ENCODE measurements at regions not wholly inside any gene's neighbourhood (a gene's known extent, or its start where the extent isn't known, plus 50 kb on each side); places are given as distances from the start of the nearest gene placed in this dataset.

DNA sequence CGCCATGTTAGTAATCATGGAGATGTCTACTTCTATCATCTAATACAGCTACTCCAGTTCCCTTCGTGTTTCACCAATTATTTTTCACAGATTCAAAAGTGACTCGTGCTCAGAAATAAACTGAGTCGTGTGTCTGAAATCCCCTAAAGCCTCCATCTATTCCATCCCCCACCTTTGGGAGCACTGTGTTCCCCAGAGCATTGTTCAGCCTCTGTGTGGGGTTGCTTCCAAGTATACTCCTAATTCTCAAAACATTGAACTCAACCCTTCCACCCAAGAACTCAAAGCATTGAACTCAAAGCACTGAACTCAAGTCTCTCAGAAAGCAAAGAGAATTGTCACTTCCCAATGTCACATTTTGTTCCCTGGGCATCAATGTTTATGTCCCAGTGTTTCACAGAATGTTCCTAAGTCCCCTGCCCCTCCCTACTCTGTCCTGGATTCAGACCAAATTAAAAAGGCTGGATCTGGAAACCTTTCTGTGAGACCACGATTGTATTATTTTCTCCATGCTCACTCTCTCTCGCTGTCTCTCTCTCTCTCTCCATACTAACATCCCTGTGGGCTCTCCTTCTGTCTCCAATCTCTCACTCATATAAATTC lies 138.5 kb upstream of the QRFPR start:
- no peak for DNase-seq

DNA sequence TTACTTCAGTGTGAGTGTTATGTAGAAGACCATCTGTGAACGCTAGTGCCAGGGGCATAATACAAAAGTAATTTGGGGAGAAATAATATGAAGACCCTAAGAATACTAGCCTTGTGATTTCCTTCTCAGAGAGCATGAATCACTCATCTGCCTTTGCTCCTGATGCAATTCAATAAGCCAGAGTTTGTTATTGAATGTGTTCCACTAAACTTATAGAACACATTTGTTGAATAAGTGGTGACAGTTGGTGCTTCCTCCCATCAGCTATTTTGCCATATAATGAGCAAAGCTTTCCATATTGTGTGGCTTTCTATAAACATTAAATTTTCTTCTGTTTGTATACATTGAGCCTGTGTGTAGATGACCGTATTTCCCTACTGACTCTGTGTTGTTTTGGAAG lies 136.4 kb upstream of the QRFPR start:
- DNase-seq: no peak

DNA sequence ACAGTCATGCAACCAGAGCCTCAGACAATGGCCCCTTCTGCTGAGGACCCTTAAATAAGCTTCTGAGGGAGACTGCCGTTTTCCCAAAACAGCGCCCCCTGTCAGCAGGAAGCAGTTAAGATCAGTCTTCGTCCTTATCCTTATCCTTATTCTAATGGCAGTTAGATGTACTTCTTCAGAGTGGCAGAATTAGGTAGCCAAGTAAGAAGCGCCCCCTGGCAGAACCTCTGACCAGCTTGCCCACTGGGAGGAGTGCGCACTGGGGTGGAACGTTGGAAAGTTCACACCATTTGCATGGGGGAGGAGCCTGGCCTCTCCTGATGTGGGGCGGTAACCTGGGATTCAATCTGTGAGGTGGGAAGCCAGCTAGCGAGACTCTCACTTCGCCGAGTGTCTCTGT lies 133.6 kb upstream of the QRFPR start:
- DNase-seq: no peak

DNA sequence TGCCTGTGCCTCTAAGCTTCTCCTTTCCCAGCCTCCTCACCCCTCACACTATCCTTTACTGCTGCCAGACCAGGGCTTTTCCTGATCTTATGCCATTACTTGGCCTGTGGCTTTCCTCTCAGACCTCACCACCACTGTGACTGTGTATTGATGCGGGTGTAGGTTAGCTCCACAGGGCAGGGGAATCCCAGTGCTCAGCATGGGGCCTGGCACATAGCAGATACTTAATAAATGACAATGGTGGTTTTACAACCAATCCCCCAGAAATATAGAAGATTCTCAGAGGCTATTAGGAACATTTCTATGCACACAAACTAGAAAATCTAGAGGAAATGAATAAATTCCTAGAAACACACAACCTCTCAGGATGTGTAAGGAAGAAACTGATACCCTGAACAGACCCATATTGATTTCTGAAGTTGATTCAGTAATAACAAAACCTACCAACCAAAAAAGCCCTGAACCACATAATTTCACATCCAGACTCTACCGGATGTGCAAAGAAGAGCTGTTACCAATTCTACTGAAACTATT lies 129.6 kb upstream of the QRFPR start:
- no peak for DNase-seq

DNA sequence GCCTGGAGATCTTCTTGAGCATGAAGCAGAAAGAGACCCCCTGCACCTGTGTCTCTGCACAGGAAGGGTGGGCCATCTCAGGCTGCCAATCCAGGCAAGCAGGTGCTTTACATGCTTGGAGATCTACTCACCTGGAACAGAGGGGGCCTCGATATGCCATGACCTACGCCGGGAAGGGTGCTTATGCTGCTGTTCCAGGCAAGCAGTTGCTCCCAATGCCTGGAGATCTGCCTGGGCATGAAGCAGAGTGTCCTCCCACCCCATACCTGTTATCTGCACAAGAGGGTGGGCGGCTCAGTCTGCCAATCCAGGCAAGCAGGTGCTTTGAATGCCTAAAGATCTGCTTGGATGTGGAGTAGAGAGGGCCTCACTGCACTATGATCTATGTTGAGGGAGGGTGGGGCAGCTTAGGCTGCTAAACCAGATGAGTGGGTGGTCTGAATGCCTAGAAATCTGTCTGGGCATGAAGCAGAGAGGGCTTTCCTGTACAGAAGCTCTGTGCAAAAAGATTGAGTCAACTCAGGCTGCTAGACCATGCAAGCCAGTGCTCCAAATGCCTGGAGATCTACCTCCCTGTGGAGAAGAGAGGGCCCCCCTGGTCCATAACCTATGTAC lies 104.5 kb upstream of the QRFPR start:
- DNase-seq: no peak

DNA sequence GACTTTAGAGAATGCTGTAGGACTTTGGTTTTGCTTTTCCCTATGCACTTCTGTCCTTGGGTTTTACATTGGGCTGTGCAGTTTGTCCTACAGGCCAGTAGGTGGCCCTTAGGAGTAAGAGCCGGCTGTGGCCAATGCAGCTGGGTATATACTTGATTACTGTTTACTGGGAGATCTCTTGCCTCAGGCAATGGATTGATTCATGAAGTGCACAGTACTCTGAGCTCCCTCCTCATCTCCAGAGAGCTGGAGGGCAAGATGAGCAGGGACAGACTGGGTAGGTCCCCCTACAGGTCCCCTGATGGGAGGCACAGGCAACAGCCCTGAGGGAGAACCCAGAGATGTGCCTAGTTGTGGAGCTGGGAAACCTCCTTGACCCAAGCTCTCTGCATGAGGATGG lies 103.8 kb upstream of the QRFPR start:
- DNase-seq: peak; percentile 5 to 58

DNA sequence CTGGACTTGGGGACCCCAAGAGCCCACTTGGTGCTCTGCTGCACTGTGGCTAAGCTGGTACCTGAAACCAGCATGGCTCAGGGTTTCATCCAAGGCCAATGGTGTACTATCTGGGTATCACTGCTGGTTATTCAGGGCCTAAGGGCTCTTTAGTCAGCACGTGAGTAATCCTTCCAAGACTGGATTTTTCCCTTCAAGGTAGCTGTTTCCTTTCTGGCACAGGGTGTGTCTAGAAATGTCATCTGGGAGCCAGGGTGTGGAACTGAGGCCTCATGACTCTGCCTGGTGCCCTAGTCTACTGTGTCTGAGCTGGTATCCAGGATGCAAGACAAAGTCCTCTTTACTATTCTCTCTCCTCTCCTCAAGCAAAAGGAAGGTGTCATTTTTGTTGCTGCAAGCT lies 99.0 kb upstream of the QRFPR start:
- DNase-seq: no peak

DNA sequence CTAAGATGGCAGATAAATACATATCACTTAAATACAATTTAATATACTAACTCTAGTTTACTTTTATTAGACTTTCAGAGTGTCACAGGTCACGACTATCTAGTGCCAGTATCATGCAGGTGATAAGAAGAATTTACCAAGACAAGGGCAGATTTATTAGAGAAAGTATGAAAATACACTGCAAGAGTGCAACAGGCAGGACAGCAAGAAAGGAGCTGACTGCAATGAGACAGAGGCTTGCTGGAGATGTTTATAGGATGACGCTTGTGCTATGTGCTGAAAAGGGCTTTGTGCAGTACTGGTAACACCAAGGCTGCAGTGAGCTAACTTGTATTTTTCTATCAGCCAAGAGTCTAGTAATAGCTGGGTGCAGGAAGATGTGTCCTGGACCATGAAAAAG lies 96.7 kb upstream of the QRFPR start:
- no peak for DNase-seq

DNA sequence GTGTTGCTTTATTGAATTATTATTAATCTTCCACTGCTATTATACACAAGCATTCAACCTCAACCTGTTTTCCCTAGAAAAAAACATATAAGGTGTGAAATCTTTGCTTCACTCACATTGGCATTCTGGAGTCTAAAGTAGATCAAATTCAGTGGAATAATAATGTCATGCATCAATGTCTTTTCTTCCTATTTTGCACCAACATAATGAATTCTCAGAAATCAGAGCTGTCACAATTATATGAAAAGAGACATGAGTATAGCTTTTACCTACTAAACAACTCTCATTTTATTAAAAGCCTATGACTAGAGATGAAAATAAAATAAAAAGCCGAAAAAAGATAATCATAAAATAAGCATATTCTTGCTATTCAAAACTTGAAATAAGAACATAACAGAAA lies 96.3 kb upstream of the QRFPR start:
- no peak for DNase-seq

DNA sequence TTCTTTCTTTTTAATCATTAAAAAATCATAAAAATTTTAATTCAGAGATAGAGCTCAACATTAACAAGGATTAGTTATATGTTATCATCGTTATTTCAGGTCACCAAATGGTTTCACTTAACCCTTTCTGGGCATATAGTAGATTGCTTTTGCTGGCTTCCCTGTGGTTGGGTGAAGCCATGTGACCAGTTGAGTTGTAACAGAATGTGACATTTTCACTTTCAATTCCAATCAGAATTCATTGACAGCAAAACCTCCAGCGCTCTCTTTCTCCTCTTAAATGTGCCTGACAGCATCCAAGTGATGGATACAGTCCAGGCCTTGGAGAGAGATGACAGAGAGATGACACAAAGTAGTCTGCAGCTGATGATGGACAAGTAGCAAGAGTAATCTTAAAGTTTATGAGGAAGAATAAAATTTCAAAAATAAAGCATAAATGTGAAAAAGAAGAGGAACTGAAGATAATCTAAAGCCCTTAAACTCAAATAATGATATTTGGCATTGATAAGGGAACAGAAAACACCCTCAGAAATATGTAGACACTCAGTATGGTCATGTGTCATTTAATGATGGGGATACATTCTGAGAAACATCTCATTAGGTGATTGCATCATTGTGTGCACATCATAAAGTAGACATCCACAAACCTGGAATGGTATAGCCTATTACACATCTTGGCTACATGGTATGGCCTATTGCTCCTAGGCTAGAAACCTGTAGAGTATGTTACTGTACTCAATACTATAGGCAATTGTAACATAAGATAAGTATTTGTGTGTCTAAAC lies 92.3 kb upstream of the QRFPR start:
- no peak for DNase-seq

DNA sequence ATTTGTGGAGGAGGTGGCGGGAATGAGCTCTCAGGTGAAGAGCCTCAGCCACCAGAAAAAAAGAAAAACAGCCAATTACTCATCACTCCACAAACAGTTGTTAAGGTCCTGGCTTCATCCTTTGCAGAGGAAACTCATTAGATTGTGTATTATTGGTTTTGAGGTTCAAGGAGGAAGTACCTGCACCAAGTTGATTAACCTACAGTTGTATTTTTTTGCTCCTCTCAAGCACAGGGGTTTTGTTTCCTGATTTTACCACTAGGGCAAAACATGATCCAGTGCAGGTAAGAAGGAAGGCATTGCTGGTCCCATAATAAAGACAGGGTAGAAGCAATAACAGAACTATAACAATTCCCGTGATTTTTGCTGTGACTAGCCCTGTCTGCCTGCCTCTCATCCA lies 84.0 kb upstream of the QRFPR start:
- DNase-seq: no peak

DNA sequence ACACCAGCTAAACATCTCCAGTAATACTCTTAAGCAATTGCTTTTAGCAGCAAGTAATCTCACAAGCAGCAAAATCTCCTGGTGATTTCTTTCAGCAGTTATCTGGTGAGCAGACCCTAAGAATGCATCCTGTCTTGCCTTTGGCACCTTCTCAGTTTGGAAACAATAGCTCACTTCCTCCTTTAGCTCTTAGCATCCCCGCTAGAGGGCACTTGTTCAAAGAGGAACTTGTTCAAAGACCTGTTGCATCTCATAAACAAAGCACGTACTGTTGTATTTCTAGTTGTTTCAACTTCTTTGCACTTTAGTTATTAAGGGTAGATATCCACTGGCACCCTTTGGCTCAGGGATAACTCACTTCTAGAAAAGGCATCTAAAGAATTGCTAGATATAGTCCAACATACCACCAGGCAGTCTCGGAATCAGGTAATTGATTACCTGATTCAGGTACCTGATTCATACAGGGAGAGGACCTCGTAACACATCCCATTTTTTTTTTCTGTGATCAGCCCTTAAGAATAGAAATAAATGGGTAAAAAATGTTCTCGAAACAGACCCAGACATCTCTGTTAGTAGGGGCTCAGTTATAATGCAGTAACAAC lies 81.9 kb upstream of the QRFPR start:
- DNase-seq: peak; percentile 29 to 69

DNA sequence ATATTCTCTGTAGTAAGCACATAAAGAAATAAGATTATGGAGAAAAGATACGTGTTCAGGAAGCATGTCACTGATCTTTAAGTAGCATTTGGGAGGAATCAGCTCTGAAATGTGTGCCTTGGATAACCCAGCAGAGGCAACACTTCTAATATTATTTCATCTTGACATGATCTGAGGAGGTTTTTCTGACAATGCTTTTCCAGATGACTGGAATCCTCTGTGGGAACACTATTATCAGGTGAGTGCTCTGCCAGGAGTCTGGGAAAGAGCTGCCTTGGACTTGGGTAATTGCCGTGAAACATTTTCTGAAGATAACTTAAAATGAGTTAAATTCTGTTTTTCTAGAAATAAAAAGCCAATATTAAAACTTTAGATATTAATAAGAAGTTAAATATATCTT lies 78.2 kb upstream of the QRFPR start:
- no peak for DNase-seq

DNA sequence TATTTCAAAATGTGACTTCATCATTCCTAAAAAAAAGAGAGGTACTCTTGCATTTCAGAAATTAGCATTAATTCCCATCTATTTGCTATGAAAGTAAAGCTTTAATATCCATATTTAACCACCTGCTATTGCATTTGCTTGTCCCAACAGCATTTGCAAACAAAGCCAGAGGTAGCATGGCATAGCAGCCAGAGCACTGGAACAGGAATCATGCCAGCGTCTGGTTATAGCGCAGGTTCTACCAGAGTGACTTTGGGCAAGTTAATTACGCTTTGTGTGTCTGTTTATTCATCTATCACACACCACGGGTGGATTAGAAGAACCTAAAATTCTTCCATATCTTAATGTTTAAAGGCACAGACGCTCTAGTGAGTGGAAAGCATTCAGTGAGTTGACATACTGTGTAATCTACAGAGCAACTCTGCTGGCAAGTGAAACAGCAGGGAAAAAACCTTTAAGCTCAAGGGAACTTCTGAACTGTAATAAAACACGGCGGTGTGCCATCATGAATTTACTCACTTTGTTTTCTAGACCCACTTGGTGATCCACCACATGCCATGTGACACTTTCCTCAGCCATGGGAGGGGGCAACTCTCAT lies 76.6 kb upstream of the QRFPR start:
- DNase-seq: peak; percentile 10 to 71

DNA sequence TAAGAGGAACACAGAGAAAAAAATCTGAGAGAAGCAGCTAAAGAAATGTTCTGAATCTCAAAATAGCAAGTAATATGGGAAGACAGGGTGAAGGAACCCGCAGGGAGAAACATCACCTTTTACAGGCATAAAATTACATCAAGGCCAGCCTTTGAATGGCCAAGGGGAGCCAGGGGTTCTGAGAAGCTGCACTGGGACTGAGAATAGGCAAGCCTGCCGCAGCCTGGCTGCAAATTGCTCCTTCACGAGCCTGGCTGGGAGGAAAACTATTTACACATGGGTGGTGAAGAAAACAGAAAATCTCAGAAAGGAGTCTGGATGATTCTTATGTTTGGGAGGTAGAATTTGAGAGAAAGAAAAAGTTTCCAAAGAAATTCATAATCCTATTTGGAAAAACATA lies 74.5 kb upstream of the QRFPR start:
- DNase-seq: no peak

DNA sequence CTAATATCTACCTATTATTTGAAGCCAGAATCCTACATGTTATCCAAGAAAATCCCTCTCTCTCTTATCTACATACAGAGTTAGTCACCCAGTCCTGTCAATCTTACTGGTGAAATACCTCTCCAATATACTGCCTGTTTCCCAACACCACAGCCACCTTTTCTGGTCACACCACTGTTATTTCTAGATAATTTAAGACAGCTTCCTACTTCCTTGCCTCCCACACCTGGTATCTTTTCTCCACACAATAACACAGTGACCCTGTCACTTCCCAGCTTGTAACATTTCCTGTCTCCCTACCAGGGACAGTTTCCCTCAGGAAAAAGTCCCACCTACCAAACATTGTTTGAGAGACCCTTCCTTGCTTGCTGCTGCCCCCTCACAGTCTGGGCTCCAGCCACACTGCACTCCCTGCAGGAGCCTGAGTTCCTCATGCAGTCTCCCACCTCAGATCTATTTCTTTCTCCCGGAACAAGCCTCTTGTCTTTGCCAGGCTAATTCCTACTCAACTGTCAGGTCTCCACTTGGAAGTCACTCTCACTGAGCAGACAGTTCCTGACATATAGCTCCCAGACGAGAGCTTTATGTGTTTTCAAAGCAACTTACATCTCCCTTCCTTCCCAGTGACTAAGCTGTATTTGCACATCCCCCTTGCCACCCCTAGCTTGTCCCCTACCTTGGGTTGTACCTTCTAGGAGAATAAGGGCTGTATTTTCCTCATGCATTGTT lies 73.6 kb upstream of the QRFPR start:
- DNase-seq: no peak

DNA sequence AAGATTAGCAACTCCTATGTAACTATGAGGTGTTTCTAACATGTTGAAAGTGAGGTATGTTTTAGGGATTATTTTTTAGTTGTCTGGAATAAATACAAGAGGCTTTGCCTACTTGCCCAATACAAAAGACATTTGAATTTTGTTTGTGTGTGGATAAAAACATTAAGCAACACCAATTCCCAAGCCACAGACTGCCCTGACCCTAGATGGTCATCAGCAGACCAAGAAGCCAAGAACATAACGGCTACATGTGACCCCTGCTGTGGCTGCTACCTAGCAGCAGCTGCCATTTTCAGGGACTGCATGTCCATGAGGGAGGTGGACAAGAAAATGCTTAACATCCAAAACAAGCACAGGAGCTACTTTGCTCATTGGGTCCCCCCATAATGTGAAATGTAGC lies 70.5 kb upstream of the QRFPR start:
- no peak for DNase-seq

DNA sequence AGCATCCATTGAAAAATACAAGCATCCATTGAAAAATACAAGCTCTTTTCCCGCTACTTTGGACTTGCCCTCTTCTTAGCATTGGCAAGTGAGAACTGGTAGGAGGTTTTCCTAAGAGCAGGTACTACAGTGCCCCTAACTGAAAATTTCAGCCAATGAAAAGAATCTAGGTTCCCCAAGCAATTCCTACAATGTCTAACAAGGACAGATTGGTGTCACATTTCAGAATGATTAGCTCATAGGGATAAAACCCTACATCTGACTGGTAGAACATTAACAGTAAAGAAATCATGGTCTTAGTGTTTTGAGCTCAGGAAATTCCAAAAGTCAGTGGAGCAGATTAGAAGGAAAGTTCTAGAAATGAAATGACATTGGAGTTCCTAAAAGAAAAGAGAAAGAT lies 68.6 kb upstream of the QRFPR start:
- no peak for DNase-seq

DNA sequence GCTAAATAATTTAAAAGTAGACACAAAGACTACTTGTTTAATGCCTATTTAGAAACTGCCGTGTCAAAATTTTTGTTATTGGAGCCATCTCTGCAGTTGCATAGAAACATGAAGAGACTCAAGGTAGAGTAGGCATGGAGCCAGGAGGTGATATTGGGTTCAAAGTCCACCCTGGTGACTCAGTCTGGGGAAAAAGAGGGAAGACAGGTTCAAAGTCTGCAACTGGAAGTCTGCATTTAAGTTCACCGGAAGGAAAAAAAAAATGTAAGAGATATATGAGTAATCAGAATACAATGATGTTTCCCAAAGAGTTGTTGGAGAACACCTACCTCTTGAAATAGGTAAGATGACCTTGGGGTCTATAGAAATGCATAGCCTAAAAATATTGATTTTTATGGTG lies 67.4 kb upstream of the QRFPR start:
- DNase-seq: no peak

DNA sequence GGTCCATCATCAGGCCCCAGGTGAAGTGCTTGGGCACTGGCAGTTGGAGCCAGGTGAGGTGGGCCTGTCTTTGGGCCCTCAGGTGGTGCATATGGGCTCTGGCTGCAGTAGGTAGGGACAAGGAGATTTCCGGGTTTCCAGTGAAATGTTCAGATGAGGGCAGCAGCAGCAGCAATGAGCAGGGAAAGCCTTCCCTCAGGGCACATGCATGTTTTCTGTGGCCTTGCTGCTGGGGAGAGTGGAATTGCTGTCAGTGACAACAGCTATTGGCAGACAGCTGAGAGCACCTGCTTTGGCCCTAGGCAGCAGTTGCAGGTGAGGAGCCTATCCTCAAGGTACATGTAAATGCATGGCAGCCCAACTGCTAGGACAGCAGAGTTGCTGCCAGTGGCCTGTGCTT lies 58.9 kb upstream of the QRFPR start:
- DNase-seq: no peak
